K562 (cell line): ENCODE measurements at regions not wholly inside any gene's neighbourhood (a gene's known extent, or its start where the extent isn't known, plus 50 kb on each side); places are given as distances from the start of the nearest gene placed in this dataset.

ENCODE experiments used
- ATAC-seq: fragments of 200-7000 bp; cut with Tn5 transposase; 3 replicates; pipeline ENCODE4 v1.9.1; 2020; ENCODE audit warnings: moderate library complexity
- BruUV-seq: library from RNA; stranded (reverse); fragments of 400-500 nt; replicated peaks from 2 replicates; lab custom pipeline; 2021; lab: Mats Ljungman, UMichigan
- CTCF ChIA-PET: fragments of 300-600 bp; formaldehyde crosslinking; extraction: SDS; loops from one replicate; lab custom pipeline; 2021; ENCODE audit warnings: low intra/inter-chr PET ratio; lab: Yijun Ruan, JAX
- POLR2A ChIA-PET: fragments of 300-600, 350-650 bp; sonication (Branson Sonifier 250); formaldehyde crosslinking; extraction: SDS; loops from one replicate; lab custom pipeline; 2021; ENCODE audit warnings: antibody characterized with exemption, inconsistent platforms; lab: Yijun Ruan, JAX
- DNase-seq, 4 experiments: peaks; one replicate each; pipeline versions ENCODE4 v3.0.0 to v3.0.0-alpha.2; 2011 to 2018; ENCODE audit warnings: low spot score in 3 of 4, mixed read lengths in 3 of 4; ENCODE audit errors: extremely low read depth in 1 of 4
- FAIRE-seq: peaks from 2 replicates; lab custom pipeline; 2011; peaks lifted over from hg19 to GRCh38; lab: Jason Lieb, UNC
- H2AFZ ChIP-seq: 2 replicates; pipeline ENCODE4 v1.6.0; 2011; ENCODE audit warnings: low read depth, low read length, control low read depth, inconsistent platforms
- H3K27ac ChIP-seq: fragments of 200-600 bp; 3 replicates; pipeline ENCODE4 v1.8.0; 2011; ENCODE audit warnings: low read depth, mild to moderate bottlenecking, control low read depth, inconsistent platforms, low read length, moderate library complexity, mixed read lengths; ENCODE audit errors: extremely low read depth
- H3K27me3 ChIP-seq, 2 experiments: fragments of 300-600 bp in 1 of 2; 2 replicates in 1 of 2; 3 replicates in 1 of 2; pipeline versions ENCODE4 v1.6.0 to v1.8.0; 2011; ENCODE audit warnings: inconsistent platforms in 2 of 2, low read length in 2 of 2, mild to moderate bottlenecking in 1 of 2, mixed read lengths in 1 of 2, moderate library complexity in 1 of 2; ENCODE audit not compliant: control insufficient read depth in 2 of 2, insufficient read depth in 2 of 2
- H3K36me3 ChIP-seq: fragments of 300-600 bp; 3 replicates; pipeline ENCODE4 v1.8.0; 2011; ENCODE audit warnings: mild to moderate bottlenecking, low read length, inconsistent platforms; ENCODE audit not compliant: control insufficient read depth, insufficient read depth
- H3K4me1 ChIP-seq, 2 experiments: fragments of 200-600 bp in 1 of 2; replicated peaks in 1 of 2; 2 replicates in 1 of 2; 3 replicates in 1 of 2; pipeline versions ENCODE4 v1.5.1 to v1.8.0; 2011; ENCODE audit warnings: inconsistent platforms in 2 of 2, low read length in 2 of 2, mild to moderate bottlenecking in 1 of 2, mixed read lengths in 1 of 2, moderate library complexity in 1 of 2; ENCODE audit not compliant: control insufficient read depth in 2 of 2, insufficient read depth in 2 of 2
- H3K4me2 ChIP-seq: 2 replicates; pipeline ENCODE4 v1.6.1; 2011; ENCODE audit warnings: low read length, control low read depth, inconsistent platforms, mixed read lengths; ENCODE audit not compliant: insufficient read depth
- H3K4me3 ChIP-seq: fragments of 200-600 bp; sonication (generic), shearing (Covaris generic); 2 replicates; pipeline ENCODE4 v1.5.1; 2016; ENCODE audit warnings: control low read depth, inconsistent platforms
- H3K79me2 ChIP-seq: fragments of 200-600 bp; 3 replicates; pipeline ENCODE4 v1.8.0; 2011; ENCODE audit warnings: low read length, inconsistent platforms; ENCODE audit not compliant: control insufficient read depth, insufficient read depth
- H3K9ac ChIP-seq, 2 experiments: 2 replicates each; pipeline versions ENCODE4 v1.6.0 to v1.6.1; 2011; ENCODE audit warnings: low read depth in 2 of 2, low read length in 2 of 2, control low read depth in 1 of 2, inconsistent platforms in 1 of 2, mild to moderate bottlenecking in 1 of 2, mixed read lengths in 1 of 2; ENCODE audit not compliant: insufficient read depth in 1 of 2
- H3K9me1 ChIP-seq: one replicate; pipeline ENCODE4 v1.6.0; 2011; ENCODE audit warnings: inconsistent platforms, mild to moderate bottlenecking, low read length, moderate library complexity; ENCODE audit not compliant: control insufficient read depth, insufficient read depth
- H3K9me3 ChIP-seq: replicated peaks from 2 replicates; pipeline ENCODE4 v1.5.1; 2011; ENCODE audit warnings: low read depth, low read length, inconsistent platforms; ENCODE audit not compliant: control insufficient read depth, insufficient read depth
- H4K20me1 ChIP-seq: replicated peaks from 2 replicates; pipeline ENCODE4 v1.6.1; 2011; ENCODE audit warnings: low read length, inconsistent platforms, mixed read lengths; ENCODE audit not compliant: control insufficient read depth, insufficient read depth
- CREM ChIP-seq: IDR thresholded peaks from 2 replicates; pipeline ENCODE4 v1.6.1; 2014; ENCODE audit warnings: antibody characterized with exemption, low read depth
- ELF2 ChIP-seq: fragments of 250-450 bp; sonication (Bioruptor Pico); IDR thresholded peaks from 2 replicates; pipeline ENCODE4 v1.5.0; 2021; ENCODE audit warnings: mild to moderate bottlenecking
- KAT7 ChIP-seq: sonication (generic); formaldehyde crosslinking; IDR thresholded peaks from 2 replicates; pipeline ENCODE4 v1.8.0; 2022; ENCODE audit warnings: missing genetic modification reagents, mild to moderate bottlenecking, borderline replicate concordance
- MAFG ChIP-seq: fragments of 450-650 bp; conservative IDR thresholded peaks from 2 replicates; pipeline ENCODE4 v1.6.1; 2016; ENCODE audit warnings: missing genetic modification characterization, missing compliant biosample characterization
- NCOR1 ChIP-seq: fragments of 450-650 bp; IDR thresholded peaks from 2 replicates; pipeline ENCODE4 v1.6.1; 2016; ENCODE audit warnings: mild to moderate bottlenecking, moderate library complexity
- NR4A1 ChIP-seq, 2 experiments: fragments of 250-450 bp in 1 of 2; fragments of 450-650 bp in 1 of 2; sonication (Bioruptor Pico) in 1 of 2; IDR thresholded peaks; 2 replicates each; pipeline versions ENCODE4 v1.4.0 to v1.6.1; 2016 to 2020; ENCODE audit warnings: mild to moderate bottlenecking in 2 of 2, missing compliant biosample characterization in 1 of 2, missing genetic modification characterization in 1 of 2, moderate library complexity in 1 of 2
- TSC22D4 ChIP-seq: fragments of 450-650 bp; IDR thresholded peaks from 2 replicates; pipeline ENCODE4 v1.6.1; 2016; ENCODE audit warnings: missing genetic modification characterization, missing biosample characterization, control low read depth
- VEZF1 ChIP-seq: fragments of 200-800 bp; sonication (Bioruptor generic); IDR thresholded peaks from 2 replicates; pipeline ENCODE4 v1.6.1; 2017; ENCODE audit warnings: missing genetic modification characterization, missing compliant biosample characterization
- ZBTB17 ChIP-seq: fragments of 450-650 bp; formaldehyde crosslinking; IDR thresholded peaks from 2 replicates; pipeline ENCODE4 v1.4.0; 2020; ENCODE audit warnings: mild to moderate bottlenecking
- ZNF140 ChIP-seq: fragments of 250-450 bp; sonication (Bioruptor Pico); IDR thresholded peaks from 2 replicates; pipeline ENCODE4 v1.8.0; 2021; ENCODE audit warnings: moderate library complexity, mild to moderate bottlenecking, inconsistent platforms
- WGBS: fragments of 100-300 bp; shearing (Covaris generic); methylation state at CpG from one replicate; pipeline ENCODE4 v1.1.6; 2016; ENCODE audit warnings: low coverage, mixed read lengths; ENCODE audit not compliant: insufficient coverage; ENCODE audit errors: missing lambda C conversion rate; 5-methylcytosine and 5-hydroxymethylcytosine counted together
- in situ Hi-C: fragments of 300-500 bp; cut with MboI; formaldehyde crosslinking; loops from 4 replicates; pipeline ENCODE4 v1.15.0; 2018; ENCODE audit warnings: inconsistent platforms, mixed read lengths
- intact Hi-C: fragments of 100-400 bp; cut with micrococcal nuclease; formaldehyde crosslinking; loops from 2 replicates; pipeline ENCODE4 v1.14.2; 2022
- TF ChIP-seq, protein P1 (sequence below), 2 experiments: fragments of 450-650 bp; IDR thresholded peaks; 2 replicates each; pipeline ENCODE4 v1.6.1; 2016
- TF ChIP-seq, protein P2 (sequence below): sonication (generic); formaldehyde crosslinking; IDR thresholded peaks from 2 replicates; pipeline ENCODE4 v1.8.1; 2023; ENCODE audit warnings: mild to moderate bottlenecking, missing genetic modification reagents
- TF ChIP-seq, protein P3 (sequence below): fragments of 250-450 bp; sonication (Bioruptor Pico); IDR thresholded peaks from 2 replicates; pipeline ENCODE4 v1.5.0; 2020; ENCODE audit warnings: mild to moderate bottlenecking, borderline replicate concordance

- peak; percentile 37; the same call in 1 of the 3 replicates for ATAC-seq
- WGBS = 3% methylated on average over 4 of the region's 6 CpGs
- no peak for TF ChIP-seq CREM
- TF ChIP-seq, protein P1, sequence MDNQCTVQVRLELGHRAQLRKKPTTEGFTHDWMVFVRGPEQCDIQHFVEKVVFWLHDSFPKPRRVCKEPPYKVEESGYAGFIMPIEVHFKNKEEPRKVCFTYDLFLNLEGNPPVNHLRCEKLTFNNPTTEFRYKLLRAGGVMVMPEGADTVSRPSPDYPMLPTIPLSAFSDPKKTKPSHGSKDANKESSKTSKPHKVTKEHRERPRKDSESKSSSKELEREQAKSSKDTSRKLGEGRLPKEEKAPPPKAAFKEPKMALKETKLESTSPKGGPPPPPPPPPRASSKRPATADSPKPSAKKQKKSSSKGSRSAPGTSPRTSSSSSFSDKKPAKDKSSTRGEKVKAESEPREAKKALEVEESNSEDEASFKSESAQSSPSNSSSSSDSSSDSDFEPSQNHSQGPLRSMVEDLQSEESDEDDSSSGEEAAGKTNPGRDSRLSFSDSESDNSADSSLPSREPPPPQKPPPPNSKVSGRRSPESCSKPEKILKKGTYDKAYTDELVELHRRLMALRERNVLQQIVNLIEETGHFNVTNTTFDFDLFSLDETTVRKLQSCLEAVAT (IDR thresholded peaks at IDR 0.05) = 0 out of 4 replicates have a peak, but pooled peaks of 1 of the 2 experiments have one; percentile 46
- TF ChIP-seq KAT7 (CRISPR knock-in tag) = no peak
- TF ChIP-seq TSC22D4 (tag) = no peak
- TF ChIP-seq NR4A1 (CRISPR knock-in tag; IDR thresholded peaks at IDR 0.05) = no peak
- TF ChIP-seq NR4A1 (tag; IDR thresholded peaks at IDR 0.05) = no peak
- TF ChIP-seq ELF2 = no peak
- TF ChIP-seq MAFG (tag) = peak; percentile 45; the same call in 1 of the 2 replicates
- TF ChIP-seq, protein P2, sequence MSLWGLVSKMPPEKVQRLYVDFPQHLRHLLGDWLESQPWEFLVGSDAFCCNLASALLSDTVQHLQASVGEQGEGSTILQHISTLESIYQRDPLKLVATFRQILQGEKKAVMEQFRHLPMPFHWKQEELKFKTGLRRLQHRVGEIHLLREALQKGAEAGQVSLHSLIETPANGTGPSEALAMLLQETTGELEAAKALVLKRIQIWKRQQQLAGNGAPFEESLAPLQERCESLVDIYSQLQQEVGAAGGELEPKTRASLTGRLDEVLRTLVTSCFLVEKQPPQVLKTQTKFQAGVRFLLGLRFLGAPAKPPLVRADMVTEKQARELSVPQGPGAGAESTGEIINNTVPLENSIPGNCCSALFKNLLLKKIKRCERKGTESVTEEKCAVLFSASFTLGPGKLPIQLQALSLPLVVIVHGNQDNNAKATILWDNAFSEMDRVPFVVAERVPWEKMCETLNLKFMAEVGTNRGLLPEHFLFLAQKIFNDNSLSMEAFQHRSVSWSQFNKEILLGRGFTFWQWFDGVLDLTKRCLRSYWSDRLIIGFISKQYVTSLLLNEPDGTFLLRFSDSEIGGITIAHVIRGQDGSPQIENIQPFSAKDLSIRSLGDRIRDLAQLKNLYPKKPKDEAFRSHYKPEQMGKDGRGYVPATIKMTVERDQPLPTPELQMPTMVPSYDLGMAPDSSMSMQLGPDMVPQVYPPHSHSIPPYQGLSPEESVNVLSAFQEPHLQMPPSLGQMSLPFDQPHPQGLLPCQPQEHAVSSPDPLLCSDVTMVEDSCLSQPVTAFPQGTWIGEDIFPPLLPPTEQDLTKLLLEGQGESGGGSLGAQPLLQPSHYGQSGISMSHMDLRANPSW (CRISPR knock-in tag) = no peak
- no peak for TF ChIP-seq ZNF140 (CRISPR knock-in tag)
- TF ChIP-seq, protein P3, sequence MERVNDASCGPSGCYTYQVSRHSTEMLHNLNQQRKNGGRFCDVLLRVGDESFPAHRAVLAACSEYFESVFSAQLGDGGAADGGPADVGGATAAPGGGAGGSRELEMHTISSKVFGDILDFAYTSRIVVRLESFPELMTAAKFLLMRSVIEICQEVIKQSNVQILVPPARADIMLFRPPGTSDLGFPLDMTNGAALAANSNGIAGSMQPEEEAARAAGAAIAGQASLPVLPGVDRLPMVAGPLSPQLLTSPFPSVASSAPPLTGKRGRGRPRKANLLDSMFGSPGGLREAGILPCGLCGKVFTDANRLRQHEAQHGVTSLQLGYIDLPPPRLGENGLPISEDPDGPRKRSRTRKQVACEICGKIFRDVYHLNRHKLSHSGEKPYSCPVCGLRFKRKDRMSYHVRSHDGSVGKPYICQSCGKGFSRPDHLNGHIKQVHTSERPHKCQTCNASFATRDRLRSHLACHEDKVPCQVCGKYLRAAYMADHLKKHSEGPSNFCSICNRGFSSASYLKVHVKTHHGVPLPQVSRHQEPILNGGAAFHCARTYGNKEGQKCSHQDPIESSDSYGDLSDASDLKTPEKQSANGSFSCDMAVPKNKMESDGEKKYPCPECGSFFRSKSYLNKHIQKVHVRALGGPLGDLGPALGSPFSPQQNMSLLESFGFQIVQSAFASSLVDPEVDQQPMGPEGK (CRISPR knock-in tag) = no peak
- TF ChIP-seq ZBTB17 = peak; percentile 91
- peak; percentile 71 for TF ChIP-seq NCOR1
- TF ChIP-seq VEZF1 (CRISPR knock-in tag) = no peak
These were observed 288.4 kb downstream of the NUAK1 start for GRCh38 chr12:105850103-105850968.

More at GRCh38 chr12:105850103-105850968, 288.4 kb downstream of the NUAK1 start:
- no peak overlapping the region for H2AFZ ChIP-seq
- H3K9me1 ChIP-seq = no peaks in the 10 kb centered on the region
- no peaks in the 10 kb centered on the region for H4K20me1 ChIP-seq
- H3K9ac ChIP-seq = no peak overlapping the region
- H3K4me3 ChIP-seq = no peak overlapping the region
- no peak overlapping the region for H3K4me2 ChIP-seq
- POLR2A ChIA-PET = interaction anchor here (1.5 kb wide), 1 partner anchor 10 kb away, joined by 4 read pairs; no protein-coding TSS in a partner anchor
- intact Hi-C loops = no loop called here
- DNase-seq (peak in 2 of 4 experiments; percentile 13 to 44), FAIRE-seq (no peak)
- H3K4me1 ChIP-seq = no peaks in the 10 kb centered on the region; a peak in 1 of 5 replicates
- H3K36me3 ChIP-seq = no peaks in the 10 kb centered on the region
- H3K9me3 ChIP-seq = no peaks in the 10 kb centered on the region
- in situ Hi-C loops = no loop called here
- BruUV-seq = no TSS peak
- CTCF ChIA-PET = no interaction called here
- H3K79me2 ChIP-seq = no peaks in the 10 kb centered on the region
- no peaks in the 10 kb centered on the region for H3K27me3 ChIP-seq
- H3K27ac ChIP-seq = no peak overlapping the region
